ENCODE measurements at regions not wholly inside any gene's neighbourhood (a gene's known extent, or its start where the extent isn't known, plus 50 kb on each side); places are given as distances from the start of the nearest gene placed in this dataset.
"Not testable (repeated sequence)": the region's sequence is repeated elsewhere in the genome, so short reads cannot be mapped to it uniquely, and the experiment has no call there.

DNA sequence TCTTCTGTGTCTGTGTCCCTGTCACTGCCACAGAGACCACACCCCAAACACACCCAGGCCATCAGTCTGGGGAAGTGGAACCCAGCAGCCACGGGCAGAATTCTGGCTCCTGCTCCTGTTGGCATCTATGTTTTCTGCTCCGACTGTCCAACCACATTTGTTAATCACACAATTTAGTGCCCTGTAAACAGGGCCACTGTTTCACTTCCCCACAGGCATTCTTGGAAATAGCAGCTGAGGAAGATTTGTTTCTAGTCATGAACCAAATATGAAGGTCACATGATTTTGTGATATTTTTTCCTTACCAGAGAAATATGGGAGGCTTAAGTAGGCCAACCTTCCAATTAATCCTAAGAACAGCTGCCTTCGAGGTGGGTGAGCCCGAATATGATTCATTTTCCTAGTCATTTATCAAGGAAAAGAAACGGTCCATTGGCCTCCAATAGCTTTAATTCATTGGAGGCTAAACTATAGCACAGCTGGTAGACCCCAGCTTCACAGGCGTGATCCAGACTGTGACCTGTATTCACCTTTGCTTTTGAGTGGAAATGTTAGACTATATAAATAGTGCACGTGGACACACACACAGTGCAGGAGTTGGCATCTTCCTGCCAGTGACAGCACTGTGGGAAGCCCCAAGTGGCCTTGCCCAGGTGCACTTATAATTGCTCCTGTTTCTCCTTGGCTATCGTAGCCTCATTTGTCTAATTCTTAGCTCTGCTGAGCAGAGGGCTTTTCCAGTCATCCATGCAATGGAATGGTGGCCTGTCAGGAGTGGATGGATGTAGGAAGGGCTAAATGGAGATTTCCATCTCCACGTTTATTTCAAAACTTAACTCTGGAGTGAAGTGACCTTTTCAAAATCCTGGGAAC lies 267.9 kb downstream of the LPIN1 start:
- H3K27me3 ChIP-seq (ENCODE audit: insufficient read depth, poor library complexity, severe bottlenecking): no peaks in the 10 kb centered on the region
- H3K36me3 ChIP-seq (ENCODE audit: low read depth): no peaks in the 10 kb centered on the region
- no peak overlapping the region for H3K4me3 ChIP-seq (ENCODE audit: severe bottlenecking)
- H3K27ac ChIP-seq (ENCODE audit: poor library complexity, severe bottlenecking): no peak overlapping the region
- no peaks in the 10 kb centered on the region for H3K9me3 ChIP-seq (ENCODE audit: severe bottlenecking)
- no peaks in the 10 kb centered on the region for H3K4me1 ChIP-seq (ENCODE audit: insufficient read depth, poor library complexity, severe bottlenecking)
- ATAC-seq (ENCODE audit: low read depth) (no peak), DNase-seq (ENCODE audit: low spot score) (no peak)
- TF ChIP-seq, protein P1, sequence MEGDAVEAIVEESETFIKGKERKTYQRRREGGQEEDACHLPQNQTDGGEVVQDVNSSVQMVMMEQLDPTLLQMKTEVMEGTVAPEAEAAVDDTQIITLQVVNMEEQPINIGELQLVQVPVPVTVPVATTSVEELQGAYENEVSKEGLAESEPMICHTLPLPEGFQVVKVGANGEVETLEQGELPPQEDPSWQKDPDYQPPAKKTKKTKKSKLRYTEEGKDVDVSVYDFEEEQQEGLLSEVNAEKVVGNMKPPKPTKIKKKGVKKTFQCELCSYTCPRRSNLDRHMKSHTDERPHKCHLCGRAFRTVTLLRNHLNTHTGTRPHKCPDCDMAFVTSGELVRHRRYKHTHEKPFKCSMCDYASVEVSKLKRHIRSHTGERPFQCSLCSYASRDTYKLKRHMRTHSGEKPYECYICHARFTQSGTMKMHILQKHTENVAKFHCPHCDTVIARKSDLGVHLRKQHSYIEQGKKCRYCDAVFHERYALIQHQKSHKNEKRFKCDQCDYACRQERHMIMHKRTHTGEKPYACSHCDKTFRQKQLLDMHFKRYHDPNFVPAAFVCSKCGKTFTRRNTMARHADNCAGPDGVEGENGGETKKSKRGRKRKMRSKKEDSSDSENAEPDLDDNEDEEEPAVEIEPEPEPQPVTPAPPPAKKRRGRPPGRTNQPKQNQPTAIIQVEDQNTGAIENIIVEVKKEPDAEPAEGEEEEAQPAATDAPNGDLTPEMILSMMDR (IDR thresholded peaks at IDR 0.05; ENCODE audit: poor library complexity, severe bottlenecking): no peak

DNA sequence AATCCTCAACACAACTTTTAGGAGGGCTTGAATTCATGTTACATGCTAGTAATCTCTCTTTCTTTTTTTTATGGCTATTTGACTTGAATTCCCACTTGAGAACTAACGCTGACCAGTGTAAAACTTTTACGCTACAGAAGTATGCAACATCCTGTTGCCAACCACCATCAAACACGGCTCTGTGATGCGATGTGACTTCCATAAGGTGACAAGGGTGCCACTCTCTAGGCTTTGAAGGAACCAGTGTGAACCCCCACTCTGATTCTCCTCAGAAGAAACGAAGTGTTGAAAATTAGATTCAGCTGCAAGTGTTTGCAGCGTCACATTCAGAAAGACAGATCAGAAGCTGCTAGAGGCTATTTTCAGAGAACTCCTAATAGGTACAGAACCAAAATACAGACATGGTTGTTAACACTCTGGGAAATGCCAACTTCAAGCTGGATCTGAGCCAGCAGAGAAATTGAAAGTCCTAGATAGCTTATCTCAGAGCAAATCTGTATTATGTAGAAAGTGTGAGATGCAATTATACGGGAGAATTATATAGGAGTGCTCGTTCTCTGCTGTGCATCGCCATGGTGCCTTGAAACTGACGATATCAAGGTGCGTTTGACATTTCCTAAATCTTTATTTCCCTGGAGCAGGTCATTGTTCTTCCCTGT lies 271.2 kb downstream of the LPIN1 start:
- TF ChIP-seq, protein P1 (IDR thresholded peaks at IDR 0.05; ENCODE audit: poor library complexity, severe bottlenecking): no peak
- Histone ChIP-seq H3K27me3 (ENCODE audit: insufficient read depth, poor library complexity, severe bottlenecking) (no peaks in the 10 kb centered on the region), H3K4me3 (ENCODE audit: severe bottlenecking) (no peak overlapping the region), H3K36me3 (ENCODE audit: low read depth) (no peaks in the 10 kb centered on the region), H3K9me3 (ENCODE audit: severe bottlenecking) (no peaks in the 10 kb centered on the region), H3K27ac (ENCODE audit: poor library complexity, severe bottlenecking) (no peak overlapping the region), H3K4me1 (ENCODE audit: insufficient read depth, poor library complexity, severe bottlenecking) (no peaks in the 10 kb centered on the region)
- no peak for ATAC-seq (ENCODE audit: low read depth)
- DNase-seq (ENCODE audit: low spot score): no peak

DNA sequence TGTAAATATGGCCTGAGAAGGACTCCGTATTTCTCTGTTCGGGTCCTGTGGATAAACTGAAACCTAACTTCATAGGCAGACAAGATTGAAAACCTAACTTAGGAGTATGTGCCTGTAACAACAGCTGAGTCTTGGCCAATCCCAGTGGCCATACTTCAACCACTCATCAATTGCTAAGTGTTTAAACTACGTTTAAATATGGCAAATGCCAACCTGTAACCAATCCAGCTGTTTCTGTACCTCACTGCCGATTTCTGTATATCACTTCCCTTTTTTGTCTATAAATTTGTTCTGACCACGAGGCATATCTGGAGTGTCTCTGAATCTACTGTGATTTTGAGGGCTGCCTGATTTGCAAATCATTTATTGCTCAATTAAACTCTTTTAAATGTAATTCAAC lies 272.3 kb downstream of the LPIN1 start:
- DNase-seq (ENCODE audit: low spot score); H3K9me3 ChIP-seq (ENCODE audit: severe bottlenecking); H3K4me1 ChIP-seq (ENCODE audit: insufficient read depth, poor library complexity, severe bottlenecking); H3K27ac ChIP-seq (ENCODE audit: poor library complexity, severe bottlenecking); H3K27me3 ChIP-seq (ENCODE audit: insufficient read depth, poor library complexity, severe bottlenecking); H3K36me3 ChIP-seq (ENCODE audit: low read depth); ATAC-seq (ENCODE audit: low read depth); H3K4me3 ChIP-seq (ENCODE audit: severe bottlenecking): not testable (repeated sequence)

DNA sequence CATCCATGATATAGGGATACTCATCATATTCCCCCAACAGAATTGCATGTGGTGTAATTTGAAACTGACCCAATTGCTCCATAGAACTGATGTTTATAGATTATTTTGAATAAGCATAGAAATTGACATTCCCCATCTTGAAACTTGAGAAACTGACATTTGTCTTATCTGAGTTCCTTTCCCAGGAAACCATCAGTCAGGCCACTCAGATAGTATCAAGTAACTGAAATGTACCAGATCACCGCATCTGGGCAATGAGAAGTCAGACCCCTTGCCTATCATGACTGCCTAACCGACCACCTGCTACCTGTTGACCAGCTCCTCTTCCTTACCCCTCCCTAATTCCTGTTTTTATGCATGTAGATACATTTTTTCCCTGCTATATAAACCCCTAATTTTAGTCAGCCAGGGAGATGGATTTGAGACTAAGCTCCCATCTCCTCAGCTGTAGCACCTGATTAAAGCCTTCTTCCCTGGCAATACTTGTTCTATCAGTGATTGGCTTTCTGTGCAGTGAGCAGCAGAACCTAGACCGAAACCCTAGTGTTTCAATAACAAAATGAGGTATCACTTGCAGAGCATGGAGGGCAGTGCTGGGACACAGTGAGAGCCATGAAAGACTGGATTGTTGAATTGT lies 274.5 kb downstream of the LPIN1 start:
- Histone ChIP-seq H3K4me1 (ENCODE audit: insufficient read depth, poor library complexity, severe bottlenecking) (no peaks in the 10 kb centered on the region), H3K27ac (ENCODE audit: poor library complexity, severe bottlenecking) (no peak overlapping the region), H3K9me3 (ENCODE audit: severe bottlenecking) (no peaks in the 10 kb centered on the region), H3K27me3 (ENCODE audit: insufficient read depth, poor library complexity, severe bottlenecking) (no peaks in the 10 kb centered on the region), H3K36me3 (ENCODE audit: low read depth) (no peaks in the 10 kb centered on the region), H3K4me3 (ENCODE audit: severe bottlenecking) (no peak overlapping the region)
- no peak for DNase-seq (ENCODE audit: low spot score)
- no peak for ATAC-seq (ENCODE audit: low read depth)
- TF ChIP-seq, protein P1 (IDR thresholded peaks at IDR 0.05; ENCODE audit: poor library complexity, severe bottlenecking): no peak

DNA sequence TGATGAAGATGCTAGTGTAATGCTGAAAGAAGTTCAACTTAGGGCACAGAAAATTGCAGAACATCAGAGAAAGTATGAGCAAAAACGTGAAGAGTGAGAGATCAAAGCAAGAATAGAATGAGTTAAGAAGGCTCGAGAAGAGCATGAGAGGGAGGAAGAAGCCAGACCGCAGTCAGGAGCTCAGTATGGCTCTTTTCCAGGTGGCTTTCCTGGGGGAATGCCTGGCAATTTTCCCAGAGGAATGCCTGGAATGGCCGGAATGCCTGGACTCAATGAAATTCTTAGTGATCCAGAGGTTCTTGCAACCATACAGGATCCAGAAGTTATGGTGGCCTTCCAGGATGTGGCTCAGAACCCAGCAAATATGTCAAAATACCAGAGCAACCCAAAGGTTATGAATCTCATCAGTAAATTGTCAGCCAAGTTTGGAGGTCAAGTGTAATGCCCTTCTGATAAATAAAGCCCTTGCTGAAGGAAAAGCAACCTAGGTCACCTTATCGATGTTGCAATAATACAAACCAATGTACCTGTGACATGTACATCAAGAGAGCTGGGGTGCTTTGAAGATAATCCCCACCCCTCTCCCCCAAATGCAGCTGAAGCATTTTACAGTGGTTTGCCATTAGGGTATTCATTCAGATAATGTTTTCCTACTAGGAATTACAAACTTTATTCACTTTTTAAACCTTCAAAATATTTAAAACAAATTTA lies 277.9 kb downstream of the LPIN1 start:
- not testable (repeated sequence) for H3K27me3 ChIP-seq (ENCODE audit: insufficient read depth, poor library complexity, severe bottlenecking); H3K4me3 ChIP-seq (ENCODE audit: severe bottlenecking); DNase-seq (ENCODE audit: low spot score); H3K4me1 ChIP-seq (ENCODE audit: insufficient read depth, poor library complexity, severe bottlenecking); H3K27ac ChIP-seq (ENCODE audit: poor library complexity, severe bottlenecking); H3K36me3 ChIP-seq (ENCODE audit: low read depth); H3K9me3 ChIP-seq (ENCODE audit: severe bottlenecking)
- peak; percentile 27; the same call in 1 of the 3 replicates for ATAC-seq (ENCODE audit: low read depth)
